ENCODE measurements at regions not wholly inside any gene's neighbourhood (a gene's known extent, or its start where the extent isn't known, plus 50 kb on each side); places are given as distances from the start of the nearest gene placed in this dataset.

DNA sequence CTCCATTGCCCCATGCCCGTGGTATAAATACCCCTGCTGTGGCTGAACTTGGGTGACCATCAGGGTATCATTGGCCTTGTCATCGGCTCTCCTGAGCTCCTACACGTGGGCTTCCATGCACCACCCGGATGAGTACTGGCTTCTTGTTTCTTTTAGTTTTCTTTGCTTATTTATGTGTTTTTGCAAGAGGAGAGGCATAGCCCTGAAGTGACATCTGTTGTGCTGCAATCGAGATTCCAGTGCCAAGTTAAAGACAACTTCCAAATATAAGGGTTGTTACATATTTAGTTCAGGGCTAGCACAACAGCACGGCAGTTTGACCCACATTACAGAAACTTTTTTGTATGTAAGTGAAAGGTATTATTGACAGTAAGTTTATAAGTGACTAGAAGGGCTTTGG lies 1087.1 kb downstream of the TBC1D22A start:
- TF ChIP-seq, protein P1, sequence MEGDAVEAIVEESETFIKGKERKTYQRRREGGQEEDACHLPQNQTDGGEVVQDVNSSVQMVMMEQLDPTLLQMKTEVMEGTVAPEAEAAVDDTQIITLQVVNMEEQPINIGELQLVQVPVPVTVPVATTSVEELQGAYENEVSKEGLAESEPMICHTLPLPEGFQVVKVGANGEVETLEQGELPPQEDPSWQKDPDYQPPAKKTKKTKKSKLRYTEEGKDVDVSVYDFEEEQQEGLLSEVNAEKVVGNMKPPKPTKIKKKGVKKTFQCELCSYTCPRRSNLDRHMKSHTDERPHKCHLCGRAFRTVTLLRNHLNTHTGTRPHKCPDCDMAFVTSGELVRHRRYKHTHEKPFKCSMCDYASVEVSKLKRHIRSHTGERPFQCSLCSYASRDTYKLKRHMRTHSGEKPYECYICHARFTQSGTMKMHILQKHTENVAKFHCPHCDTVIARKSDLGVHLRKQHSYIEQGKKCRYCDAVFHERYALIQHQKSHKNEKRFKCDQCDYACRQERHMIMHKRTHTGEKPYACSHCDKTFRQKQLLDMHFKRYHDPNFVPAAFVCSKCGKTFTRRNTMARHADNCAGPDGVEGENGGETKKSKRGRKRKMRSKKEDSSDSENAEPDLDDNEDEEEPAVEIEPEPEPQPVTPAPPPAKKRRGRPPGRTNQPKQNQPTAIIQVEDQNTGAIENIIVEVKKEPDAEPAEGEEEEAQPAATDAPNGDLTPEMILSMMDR (IDR thresholded peaks at IDR 0.05; ENCODE audit: low read depth, low read length, missing control alignments) = no peak
- no peak overlapping the region for H3K4me3 ChIP-seq (ENCODE audit: low read depth, low read length)
- DNase-seq (ENCODE audit: low read depth) = no peak

DNA sequence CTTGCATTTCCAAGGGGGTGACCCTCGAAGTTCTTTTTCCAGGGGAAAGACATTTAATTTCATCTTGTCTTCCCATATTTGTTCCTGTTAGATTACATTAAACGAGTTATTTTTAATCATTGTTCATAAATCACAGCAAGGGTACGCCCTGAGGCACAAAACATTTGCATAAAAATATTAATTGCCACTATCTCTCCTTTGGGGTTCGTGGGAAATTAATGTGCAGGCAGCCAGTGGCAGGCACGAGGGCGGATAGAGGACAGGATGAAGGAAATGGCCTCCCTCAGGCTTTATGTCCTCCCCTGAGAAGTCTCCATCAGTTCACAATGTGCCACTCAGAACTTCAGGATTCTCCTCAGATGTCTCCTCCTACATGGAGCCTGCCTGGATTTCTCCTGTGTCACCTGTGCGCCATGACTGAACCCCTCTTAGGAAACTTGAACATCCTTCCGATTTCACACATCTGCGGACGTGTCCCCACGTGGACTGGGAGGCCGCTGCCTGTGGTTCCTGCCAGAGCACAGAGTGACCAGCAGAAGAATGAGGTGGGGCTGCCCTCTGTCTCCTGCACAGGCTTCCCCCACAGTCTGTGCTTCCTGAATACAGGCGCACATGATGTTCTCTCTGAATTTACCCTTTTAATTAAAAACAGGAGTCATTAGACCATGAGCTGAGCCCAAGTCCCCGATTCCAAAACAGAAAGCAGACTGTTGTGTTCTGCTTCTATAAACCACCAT lies 1085.9 kb downstream of the TBC1D22A start:
- no peak for DNase-seq (ENCODE audit: low read depth)
- H3K4me3 ChIP-seq (ENCODE audit: low read depth, low read length) = no peak overlapping the region
- TF ChIP-seq, protein P1 (IDR thresholded peaks at IDR 0.05; ENCODE audit: low read depth, low read length, missing control alignments) = no peak

DNA sequence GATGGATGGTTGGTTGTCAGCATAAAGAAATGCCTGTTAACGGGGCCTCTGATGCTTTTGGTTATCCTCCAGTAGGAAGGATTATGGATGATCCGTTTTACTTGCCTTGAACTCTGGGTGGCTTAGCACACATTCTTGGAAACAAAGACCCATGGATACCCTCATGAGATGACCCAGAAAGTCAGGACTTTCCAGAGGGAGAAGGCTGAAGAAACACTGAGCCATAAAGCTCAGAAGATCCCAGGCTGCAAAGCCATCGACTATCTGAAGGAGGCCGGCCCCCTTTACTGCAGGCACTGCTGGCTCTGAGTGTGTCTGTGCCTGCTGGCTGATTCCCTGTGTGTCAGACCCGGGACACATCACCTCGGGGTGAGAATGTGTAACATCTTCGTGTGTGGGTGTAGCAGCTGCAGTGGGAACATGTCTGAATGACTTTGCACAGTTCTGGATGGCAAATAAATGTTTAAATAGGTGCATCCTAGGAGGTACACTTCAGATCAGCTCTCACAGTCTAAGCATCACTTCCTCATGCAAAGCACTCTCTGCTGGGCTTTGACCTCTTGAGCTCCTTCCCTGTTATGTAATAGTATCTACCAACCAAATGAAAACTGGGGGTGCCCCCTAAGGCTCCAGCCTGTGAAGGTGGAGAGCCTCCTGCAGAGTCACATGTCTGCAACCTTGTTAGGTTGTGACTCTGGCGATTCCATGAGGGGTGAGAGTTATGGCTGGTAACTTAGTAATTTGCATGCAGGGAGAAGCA lies 1084.9 kb downstream of the TBC1D22A start:
- TF ChIP-seq, protein P1 (IDR thresholded peaks at IDR 0.05; ENCODE audit: low read depth, low read length, missing control alignments) = no peak
- DNase-seq (ENCODE audit: low read depth) = no peak
- H3K4me3 ChIP-seq (ENCODE audit: low read depth, low read length) = no peak overlapping the region

DNA sequence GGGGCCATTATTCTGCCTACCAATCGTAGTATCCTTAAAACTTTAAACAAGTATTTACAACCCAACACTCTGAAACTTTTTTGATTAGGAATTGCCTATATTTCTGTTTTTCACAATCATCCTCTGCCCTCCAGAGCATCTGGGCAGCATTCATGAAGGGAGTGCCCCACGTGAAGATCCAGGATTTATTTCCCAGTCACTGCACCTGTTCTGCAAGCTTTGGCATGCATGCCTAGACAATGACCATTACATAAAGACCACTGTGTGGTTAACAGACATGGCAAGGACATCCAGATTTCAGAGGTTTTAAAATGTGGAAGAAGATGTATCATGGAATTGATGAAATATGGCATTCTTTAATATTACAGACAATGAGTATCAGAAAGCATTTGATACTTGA lies 1083.8 kb downstream of the TBC1D22A start:
- TF ChIP-seq, protein P1 (IDR thresholded peaks at IDR 0.05; ENCODE audit: low read depth, low read length, missing control alignments) = no peak
- no peak for DNase-seq (ENCODE audit: low read depth)
- H3K4me3 ChIP-seq (ENCODE audit: low read depth, low read length) = no peak overlapping the region

DNA sequence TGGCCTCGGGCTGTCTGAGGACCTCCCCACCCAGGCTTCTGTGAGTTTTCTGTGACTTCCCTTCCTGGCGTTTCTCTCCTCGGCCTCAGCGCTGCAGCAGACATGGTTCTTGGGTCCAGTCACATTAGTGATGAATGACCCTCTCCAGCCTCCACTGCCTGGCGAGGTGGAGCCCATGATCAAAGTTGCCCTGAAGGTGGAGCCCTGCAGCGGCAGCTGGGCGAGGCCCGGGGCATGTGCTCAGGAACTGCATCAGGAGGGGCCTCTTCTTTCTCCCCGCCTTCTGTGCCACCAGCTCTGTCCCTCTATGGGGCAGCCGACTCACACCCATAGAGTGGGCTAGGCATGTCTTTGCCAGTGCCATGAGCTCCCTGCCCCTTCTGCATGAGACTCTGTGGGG lies 1079.7 kb downstream of the TBC1D22A start:
- no peak for DNase-seq (ENCODE audit: low read depth)
- TF ChIP-seq, protein P1 (IDR thresholded peaks at IDR 0.05; ENCODE audit: low read depth, low read length, missing control alignments) = peak; percentile 26
- H3K4me3 ChIP-seq (ENCODE audit: low read depth, low read length) = no peak overlapping the region

DNA sequence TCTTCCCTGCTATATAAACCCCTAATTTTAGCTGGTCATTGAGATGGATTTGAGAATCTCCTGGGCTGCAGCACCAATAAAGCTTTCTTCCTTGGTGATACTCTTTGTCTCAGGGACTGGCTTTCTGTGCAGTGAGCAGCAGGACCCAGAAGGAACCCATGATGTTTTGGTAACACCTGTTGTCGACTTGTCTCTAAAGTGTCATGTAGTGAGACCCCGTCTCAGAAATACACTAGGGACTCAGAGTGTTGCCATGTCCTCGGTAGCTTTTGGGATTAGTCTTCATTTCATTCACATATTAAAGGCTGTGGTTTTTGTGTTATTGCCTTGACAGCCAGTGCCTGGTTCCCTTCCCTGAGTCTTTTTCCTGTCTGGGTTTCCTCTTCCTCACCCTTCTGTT lies 1078.7 kb downstream of the TBC1D22A start:
- no peak overlapping the region for H3K4me3 ChIP-seq (ENCODE audit: low read depth, low read length)
- no peak for DNase-seq (ENCODE audit: low read depth)
- TF ChIP-seq, protein P1 (IDR thresholded peaks at IDR 0.05; ENCODE audit: low read depth, low read length, missing control alignments) = no peak
